GM12865 (cell line): ENCODE measurements at regions not wholly inside any gene's neighbourhood (a gene's known extent, or its start where the extent isn't known, plus 50 kb on each side); places are given as distances from the start of the nearest gene placed in this dataset.
"Not testable (repeated sequence)": the region's sequence is repeated elsewhere in the genome, so short reads cannot be mapped to it uniquely, and the experiment has no call there.

Experiments used
- DNase-seq: peaks from one replicate; pipeline ENCODE4 v3.0.0; 2010; ENCODE audit warnings: low read depth
- H3K4me3 ChIP-seq: 2 replicates; pipeline ENCODE4 v1.5.1; 2011; ENCODE audit warnings: mild to moderate bottlenecking, low read depth, low read length, control low read depth
- TF ChIP-seq, protein P1 (sequence below): IDR thresholded peaks from 2 replicates; pipeline ENCODE4 v1.5.1; 2011; ENCODE audit warnings: low read length, control low read depth, low read depth, inconsistent platforms; ENCODE audit not compliant: insufficient read depth; ENCODE audit errors: missing control alignments

DNA sequence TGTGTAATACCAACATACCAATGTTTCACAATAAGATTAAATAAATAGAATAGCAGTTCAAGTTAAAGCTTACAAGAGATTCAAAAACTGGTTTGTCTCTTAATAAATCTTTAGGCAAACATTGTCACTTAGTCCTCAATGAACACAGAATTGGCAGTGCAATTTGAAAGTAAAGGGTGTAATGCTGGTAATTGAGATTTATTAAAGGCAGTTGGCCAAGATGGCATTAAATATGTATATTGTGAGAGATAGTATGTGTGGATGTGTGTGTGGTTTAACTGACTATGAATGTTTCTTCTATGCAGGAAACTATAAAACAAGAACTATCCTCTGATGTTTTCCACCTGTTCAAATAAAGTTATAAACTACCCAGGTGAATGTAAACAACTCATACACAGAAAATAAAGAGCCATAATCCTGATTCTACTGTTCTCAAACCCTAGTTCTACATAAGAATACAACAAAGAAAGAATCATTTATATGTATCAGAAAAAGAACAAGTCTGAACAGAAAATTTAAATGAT, 267.9 kb upstream of the PTCHD4 start:
- H3K4me3 ChIP-seq = no peak overlapping the region
- TF ChIP-seq, protein P1, sequence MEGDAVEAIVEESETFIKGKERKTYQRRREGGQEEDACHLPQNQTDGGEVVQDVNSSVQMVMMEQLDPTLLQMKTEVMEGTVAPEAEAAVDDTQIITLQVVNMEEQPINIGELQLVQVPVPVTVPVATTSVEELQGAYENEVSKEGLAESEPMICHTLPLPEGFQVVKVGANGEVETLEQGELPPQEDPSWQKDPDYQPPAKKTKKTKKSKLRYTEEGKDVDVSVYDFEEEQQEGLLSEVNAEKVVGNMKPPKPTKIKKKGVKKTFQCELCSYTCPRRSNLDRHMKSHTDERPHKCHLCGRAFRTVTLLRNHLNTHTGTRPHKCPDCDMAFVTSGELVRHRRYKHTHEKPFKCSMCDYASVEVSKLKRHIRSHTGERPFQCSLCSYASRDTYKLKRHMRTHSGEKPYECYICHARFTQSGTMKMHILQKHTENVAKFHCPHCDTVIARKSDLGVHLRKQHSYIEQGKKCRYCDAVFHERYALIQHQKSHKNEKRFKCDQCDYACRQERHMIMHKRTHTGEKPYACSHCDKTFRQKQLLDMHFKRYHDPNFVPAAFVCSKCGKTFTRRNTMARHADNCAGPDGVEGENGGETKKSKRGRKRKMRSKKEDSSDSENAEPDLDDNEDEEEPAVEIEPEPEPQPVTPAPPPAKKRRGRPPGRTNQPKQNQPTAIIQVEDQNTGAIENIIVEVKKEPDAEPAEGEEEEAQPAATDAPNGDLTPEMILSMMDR = no peak
- DNase-seq = no peak

DNA sequence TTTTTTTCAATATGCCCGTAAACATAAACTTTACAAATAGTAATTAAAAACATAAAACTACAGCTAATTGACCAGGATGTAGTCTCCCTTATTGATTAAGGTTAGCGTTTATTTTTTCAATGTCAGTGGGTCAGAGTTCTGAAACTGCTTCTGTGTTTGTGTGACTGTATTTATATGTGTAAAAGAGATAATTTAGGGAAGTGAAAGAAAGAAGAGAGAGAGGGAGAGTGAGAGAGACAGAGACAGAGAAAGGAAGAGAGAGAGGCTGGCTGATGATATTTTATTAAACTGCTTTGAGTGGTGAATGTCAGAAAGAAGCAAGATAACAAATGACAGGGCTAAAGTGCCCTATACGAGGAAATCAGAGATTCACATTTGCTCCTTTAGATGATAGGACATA, 266.1 kb upstream of the PTCHD4 start:
- no peak overlapping the region for H3K4me3 ChIP-seq
- DNase-seq = no peak
- TF ChIP-seq, protein P1 = no peak

DNA sequence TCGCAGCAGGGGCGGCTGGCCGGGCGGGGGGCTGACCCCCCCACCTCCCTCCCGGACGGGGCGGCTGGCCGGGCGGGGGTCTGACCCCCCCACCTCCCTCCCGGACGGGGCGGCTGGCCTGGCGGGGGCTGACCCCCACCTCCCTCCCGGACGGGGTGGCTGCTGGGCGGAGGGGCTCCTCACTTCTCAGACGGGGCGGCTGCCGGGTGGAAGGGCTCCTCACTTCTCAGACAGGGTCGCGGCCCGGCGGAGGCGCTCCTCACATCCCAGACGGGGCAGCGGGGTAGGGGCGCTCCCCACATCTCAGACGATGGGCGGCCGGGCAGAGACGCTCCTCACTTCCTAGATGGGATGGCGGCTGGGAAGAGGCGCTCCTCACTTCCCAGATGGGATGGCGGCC, 260.2 kb upstream of the PTCHD4 start:
- DNase-seq = not testable (repeated sequence)

DNA sequence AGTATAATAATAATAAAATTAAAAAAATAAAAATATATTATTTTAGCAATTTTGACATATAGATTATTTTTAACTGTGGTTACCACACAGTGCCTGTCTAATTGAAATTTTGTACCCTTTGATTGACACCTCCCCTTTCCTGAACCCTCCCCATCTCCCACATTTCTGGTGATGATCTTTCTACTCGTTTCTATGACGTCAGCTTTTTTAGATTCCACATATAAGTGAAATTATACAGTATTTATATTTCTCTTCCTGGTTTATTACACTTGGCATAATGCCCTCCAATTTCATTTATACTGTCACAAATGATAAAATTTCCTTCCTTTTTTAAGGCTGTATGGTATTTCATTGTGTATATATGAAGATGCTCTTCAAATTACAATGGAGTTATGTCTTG, 258.1 kb upstream of the PTCHD4 start:
- DNase-seq = no peak
- TF ChIP-seq, protein P1 = no peak
- no peak overlapping the region for H3K4me3 ChIP-seq

More for the DNA sequence above, 260.2 kb upstream of the PTCHD4 start:
- not testable (repeated sequence) for H3K4me3 ChIP-seq

DNA sequence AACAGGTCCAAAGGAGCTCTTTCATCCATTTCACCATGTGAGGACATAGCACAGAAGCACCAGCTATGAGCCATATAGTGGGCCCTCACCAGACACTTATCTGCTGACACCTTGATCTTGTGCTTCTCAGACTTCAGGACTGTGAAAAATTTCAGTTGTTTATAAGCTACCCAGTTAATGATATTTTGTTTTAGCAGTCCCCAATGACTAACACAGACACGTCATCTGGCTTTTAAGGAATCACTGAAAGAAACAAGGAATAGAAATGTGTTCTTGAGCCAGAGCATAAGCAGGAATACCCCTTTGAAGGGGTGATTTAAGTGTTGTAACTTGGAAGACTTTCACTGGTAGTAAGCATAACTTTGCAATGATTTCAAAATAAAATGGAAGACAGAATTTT, 214.7 kb upstream of the PTCHD4 start:
- no peak overlapping the region for H3K4me3 ChIP-seq
- TF ChIP-seq, protein P1 = no peak
- no peak for DNase-seq

DNA sequence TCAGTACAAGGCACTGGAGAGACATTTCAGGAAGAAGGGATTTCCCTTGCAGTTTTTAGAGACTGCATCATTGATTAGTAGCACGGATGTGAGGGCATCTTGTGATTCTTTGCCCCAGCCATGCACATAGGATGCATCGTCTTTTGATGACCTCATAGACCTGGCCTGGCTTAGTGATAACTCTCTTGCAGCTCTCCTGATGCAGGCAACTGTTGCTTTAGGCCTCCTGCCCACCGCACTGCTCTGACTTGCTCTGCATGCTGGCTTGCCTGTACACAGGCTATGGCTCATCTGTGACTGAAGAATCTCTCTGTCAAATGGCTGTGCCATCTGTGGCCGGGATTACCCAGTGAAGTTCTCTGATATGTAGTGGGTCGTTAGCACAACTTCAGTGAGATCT, 207.7 kb upstream of the PTCHD4 start:
- no peak for DNase-seq
- TF ChIP-seq, protein P1 = no peak
- H3K4me3 ChIP-seq = no peak overlapping the region

DNA sequence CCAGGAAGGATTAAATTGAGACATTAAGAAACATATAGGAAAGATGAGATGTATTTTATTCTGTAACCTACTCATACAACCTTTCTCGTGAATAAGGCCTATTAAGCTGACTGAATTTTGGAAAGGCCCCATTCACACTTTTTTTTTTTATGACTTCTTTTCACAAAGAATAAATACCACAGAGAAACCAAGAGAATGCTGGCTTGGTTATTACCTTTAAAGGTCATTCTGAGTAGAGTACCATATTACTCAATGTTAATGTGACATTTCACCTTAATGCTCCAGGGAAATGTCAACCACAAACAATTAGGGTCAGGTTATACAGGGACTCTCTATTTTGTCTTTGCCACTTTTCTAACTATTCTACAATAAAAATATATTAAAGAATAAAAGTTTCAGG, 204.9 kb upstream of the PTCHD4 start:
- TF ChIP-seq, protein P1 = no peak

More for the DNA sequence above, 204.9 kb upstream of the PTCHD4 start:
- DNase-seq = no peak
- no peak overlapping the region for H3K4me3 ChIP-seq
